ENCODE measurements at regions not wholly inside any gene's neighbourhood (a gene's known extent, or its start where the extent isn't known, plus 50 kb on each side); places are given as distances from the start of the nearest gene placed in this dataset.

DNA sequence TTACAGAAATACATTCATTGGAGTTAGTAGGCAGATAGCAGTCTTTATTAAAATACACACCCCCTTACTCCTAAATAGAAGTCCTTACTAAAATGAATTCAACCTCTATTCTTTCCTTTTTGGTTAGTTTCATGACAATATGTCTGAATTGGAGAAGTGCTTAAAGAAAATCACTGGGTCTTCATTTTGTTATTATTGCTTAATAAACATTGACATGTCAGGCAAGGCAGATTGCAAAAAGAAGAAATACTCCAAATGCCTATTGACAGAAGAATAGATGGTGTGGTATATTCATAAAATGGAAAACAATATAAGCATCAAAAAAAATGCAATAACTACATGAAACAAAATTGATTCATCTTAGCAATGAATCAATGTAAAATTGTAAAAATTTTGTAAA, 135.5 kb downstream of the TMEM26 start:
- no peak for DNase-seq

DNA sequence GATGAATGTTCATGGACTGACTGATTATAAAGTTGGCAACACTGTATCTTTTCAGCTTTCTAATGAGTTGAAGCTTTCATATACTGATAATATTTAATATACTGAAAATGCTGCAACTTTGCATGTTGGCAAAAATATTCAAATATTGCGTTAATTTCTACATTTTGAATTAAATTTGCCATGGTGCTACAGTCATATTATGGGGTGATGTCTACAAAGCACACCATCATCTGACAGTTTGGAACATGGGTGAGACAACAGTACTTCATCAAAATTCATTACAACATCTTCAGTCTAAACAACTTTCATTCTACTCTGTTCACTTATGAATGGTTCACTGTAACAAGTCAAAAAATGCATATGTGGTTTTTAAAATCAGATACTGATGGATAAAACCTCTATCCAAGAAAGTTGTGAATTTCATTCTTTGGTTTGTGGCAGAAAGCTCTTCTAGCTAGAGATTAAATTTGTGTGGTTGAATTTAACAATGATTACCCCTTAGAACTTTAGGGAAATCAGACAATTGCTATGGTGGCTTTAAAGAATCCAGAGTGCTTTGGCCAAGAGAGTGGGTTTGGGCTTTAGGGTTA, 136.4 kb downstream of the TMEM26 start:
- DNase-seq = no peak

DNA sequence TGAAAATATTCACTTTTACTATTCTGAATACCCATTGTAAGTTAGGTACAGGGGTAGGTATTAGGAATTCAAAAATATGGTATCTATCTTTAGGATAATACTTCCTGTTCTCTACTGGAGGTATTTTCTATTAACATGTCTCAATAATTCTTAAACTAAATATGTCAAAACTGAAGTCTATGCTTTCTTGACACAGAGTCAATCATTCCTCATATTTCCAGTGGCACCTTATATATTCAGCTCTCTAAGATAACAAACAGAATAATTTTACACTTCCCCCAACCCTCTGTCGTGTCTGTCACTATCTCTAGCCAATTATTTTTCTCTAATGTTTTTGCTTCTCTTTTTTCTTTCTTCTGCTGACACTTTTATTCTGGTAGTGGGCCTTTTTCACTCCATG, 138.9 kb downstream of the TMEM26 start:
- DNase-seq = no peak

DNA sequence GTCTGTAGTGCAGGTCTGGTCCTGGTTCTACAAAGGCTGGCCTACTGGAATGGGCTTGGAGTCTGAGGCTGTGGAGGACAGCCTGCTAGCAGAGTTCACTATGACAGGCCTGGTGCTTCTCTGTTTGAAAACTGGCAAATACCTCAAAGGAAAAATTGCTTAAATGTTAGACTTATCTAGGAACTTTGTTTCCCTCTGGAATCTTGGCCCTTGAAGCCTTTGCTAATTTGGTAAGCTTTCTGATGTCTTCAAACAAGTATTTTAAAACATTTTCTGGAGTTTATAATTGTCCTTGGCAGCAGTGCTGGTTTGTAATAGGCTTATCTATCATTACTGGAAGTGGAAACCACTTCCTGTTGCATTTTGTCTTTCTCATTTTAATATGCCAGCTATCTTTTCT, 139.7 kb downstream of the TMEM26 start:
- DNase-seq = no peak

DNA sequence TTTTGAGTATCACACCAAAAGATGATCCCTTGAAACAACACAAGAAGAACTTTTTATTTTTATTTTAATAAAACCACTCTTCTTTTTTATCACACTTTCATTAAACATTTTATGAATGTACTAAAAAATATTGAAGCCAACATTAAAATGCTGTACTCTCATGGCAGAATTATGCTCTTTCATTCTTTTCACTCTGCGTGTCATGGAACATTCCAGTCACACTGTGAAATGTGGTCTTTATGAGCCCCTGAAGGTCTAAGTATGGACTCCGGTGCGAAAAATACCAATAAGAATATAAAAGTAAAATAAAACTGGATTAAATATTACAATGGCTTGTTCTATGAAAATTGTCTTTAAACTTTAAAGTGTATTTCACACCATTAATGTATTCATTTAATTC, 148.4 kb downstream of the TMEM26 start:
- DNase-seq = no peak

- no peak for DNase-seq
Measured at GRCh38 chr10:61302124-61302523, 151.1 kb downstream of the TMEM26 start.

DNA sequence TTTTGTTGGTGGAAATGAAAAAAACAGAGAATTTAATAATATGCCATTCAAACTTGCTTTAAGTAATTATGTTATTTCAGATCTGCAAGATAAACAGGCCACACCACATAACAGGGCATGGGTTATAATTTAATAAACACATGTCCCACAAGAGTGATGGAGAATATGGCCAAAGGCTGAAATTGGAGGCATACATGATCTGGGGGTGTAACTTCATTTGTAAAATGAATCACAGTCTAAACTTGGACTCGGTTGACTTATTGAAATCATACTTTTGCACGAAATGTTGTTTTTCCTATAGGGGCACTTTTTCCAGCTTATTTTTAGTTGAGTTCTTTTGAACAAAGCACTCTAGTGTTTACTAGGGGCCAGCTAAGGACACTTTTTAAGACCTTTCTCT, 151.6 kb downstream of the TMEM26 start:
- DNase-seq = no peak

DNA sequence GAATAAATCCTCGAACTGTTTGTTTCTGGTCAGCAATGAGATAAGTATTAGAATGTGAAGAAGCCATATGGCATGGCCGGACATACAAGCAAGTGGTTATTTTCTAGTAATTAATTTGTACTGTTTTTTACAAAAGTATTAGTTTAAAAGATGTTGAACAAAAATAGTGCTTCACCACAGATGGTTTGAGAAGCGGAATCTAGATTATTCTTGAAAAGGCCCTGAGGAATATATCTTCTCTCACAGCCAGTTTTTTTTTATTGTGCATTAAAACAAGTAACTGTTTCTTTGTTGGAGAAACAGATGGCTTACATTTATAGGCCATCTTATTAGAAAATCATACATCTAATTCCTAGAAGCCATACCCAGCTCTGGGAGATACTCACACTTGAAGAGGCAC, 153.3 kb downstream of the TMEM26 start:
- DNase-seq = no peak

GRCh38 chr10:61299156-61299555, 154.0 kb downstream of the TMEM26 start:
- DNase-seq = no peak

- DNase-seq = no peak
Measured at GRCh38 chr10:61298194-61298593, 155.0 kb downstream of the TMEM26 start.

DNA sequence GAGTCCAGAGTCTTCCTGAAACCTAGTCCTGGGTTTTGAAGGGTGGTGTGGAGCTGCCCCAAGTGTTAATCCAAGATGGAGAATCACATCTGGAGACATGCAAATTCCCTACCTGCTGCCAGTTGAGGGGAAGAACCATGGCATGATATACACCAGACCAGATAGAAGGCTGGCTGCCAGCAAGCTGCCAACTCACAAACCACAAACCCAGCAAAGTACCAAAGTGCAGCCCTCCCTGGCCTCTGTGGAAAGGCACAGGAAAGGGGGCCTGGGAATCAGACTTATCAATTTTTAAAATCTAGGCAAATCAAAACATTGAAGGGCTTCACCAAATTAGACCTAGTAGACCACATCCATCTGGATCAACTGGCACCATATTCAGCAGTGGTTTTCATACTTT, 157.0 kb downstream of the TMEM26 start:
- no peak for DNase-seq

DNA sequence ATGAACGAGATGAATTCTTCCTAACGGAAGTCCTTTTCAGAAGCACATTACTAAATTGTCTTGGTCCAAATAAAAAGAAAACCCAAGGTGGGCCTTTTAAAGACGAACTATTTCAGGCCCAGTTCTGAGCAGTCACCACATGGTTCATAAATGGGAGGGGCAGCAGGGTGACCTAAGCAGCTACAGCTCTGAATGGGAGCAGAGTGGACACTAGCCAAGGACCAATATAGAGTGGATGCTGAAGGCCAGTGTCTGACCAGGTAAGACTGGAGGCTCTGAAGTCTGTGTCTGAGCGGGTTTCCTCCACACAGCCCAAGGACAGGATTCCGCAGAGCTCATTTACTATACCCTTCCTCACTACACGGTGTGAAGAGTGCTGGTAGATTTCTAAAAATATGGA, 159.1 kb downstream of the TMEM26 start:
- no peak for DNase-seq

DNA sequence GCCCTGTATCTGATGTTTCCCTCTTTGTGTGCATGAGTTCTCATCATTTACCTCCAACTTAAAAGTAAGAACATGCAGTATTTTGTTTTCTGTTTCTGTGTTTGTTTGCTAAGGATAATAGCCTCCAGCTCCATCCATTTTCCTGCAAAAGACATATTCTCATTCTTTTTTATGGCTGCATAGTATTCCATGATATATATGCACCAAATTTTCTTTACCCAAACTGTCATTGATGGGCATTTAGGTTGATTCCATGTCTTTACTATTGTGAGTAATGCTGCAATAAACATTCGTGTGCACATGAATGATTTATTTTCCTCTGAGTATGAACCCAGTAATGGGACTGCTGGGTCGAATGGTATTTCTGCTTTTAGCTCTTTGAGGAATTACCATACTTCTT, 163.4 kb downstream of the TMEM26 start:
- DNase-seq = no peak

DNA sequence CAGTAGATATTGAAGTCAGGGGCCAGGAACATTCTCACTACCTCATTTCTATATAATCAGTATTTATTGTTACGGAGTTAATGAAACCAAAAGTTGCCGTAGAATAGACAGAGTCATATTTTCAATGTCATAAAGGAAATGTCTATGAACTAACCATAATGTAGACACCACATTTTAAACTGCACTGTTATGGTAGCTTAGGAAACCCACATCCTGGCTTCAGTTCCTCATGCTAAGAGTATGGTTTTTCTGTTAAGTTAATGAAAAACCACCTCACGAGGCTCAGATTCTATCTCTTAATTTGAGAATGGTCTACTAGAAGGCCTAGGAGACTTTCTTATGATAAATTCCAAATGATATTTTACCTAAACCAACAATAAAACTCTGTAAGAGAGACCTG, 166.5 kb downstream of the TMEM26 start:
- no peak for DNase-seq

- DNase-seq = peak; percentile 2
Measured at GRCh38 chr10:61285749-61286148, 167.4 kb downstream of the TMEM26 start.

- peak; percentile 55 for DNase-seq
Measured at GRCh38 chr10:61284222-61284890, 168.8 kb downstream of the TMEM26 start.

DNA sequence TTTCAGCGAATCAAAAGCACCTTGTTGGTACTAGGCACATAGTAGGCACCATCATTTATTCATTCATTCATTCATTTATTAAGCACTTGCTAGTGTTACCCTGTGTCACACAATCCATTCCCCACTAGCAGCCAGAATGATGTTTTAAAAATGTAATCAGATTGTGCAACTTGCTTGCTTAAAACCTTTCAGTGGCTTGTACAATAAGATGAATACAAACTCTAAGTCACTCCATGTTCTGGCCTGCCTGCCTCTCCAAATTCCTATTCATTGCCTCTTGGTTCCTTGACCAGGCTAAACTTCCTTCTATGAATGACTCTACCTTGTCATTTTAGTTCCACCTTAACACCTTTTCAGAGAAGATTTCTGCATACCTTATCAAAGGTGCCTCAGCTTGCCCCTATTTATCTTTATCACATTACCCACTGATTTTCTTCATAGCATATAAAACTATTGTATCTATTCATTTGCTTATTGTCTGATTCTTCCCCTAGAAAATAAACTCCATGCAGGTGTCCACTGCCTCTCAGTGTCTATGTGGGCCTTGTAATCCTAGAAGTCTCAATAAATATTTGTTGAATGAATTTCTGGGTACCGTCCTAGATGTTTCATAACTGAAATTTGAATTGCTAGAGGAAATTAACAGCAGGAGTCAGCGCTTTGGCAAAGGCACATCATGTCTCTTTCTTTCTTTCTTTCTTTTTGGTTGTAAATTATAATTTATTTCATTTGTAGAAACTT, 169.5 kb downstream of the TMEM26 start:
- no peak for DNase-seq

GRCh38 chr10:61283066-61283465, 170.1 kb downstream of the TMEM26 start:
- DNase-seq = no peak

DNA sequence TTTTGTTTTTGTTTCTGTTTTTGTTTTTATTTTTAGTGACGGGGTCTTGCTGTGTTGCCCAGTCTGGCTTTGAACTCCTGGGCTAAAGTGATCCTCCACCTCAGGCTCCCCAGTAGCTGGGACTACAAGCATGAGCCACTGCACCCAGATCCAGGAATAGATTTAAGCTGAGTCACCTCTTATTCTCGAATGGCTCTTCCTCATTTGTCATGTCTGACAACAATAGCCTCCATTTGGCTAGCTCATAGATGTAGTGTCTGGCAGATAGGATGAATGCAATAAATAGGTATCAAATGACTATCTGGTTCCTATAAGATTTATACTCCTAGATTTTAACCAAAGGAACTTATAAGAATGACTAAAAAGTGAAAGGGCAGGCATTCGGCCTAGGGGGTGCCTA, 172.9 kb downstream of the TMEM26 start:
- DNase-seq = no peak

- DNase-seq = no peak
Measured at GRCh38 chr10:61279400-61279799, 173.8 kb downstream of the TMEM26 start.

DNA sequence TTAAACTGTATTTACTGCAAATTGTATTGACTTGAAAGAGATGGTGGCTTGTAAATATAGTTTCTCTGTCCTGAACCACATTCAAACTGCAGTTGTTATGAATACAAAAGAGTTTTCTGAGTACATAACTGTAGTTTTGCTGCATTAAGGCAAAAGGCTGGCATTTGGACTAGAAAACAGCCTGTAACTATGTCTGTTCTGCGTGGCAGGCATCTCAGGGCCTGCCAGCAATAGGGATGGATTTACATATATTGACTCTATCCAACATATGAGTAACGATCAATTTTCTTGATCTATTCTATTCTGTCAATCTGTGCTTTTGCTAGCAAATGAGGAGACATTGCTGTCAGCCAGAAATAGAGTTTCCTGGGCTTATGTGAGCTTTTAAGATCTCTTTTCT, 174.6 kb downstream of the TMEM26 start:
- DNase-seq = no peak

DNA sequence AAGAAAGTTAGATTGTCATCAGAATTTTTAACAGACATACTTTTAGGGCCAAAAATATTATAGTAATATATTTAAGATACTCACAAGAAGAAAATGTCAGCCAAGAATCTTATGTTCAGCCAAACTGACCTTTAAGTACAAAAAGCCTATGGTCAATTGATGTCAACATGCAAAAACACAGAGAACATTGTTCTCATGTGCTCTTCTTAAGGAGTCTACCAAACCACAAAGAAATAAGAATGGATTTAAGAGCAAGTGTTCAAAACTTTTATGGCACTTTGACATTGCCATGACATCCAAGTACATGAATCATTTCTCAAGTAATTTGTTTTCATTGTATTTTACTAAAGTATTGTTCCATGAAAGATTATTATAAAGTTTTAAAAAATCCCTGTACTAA, 180.4 kb downstream of the TMEM26 start:
- DNase-seq = no peak

DNA sequence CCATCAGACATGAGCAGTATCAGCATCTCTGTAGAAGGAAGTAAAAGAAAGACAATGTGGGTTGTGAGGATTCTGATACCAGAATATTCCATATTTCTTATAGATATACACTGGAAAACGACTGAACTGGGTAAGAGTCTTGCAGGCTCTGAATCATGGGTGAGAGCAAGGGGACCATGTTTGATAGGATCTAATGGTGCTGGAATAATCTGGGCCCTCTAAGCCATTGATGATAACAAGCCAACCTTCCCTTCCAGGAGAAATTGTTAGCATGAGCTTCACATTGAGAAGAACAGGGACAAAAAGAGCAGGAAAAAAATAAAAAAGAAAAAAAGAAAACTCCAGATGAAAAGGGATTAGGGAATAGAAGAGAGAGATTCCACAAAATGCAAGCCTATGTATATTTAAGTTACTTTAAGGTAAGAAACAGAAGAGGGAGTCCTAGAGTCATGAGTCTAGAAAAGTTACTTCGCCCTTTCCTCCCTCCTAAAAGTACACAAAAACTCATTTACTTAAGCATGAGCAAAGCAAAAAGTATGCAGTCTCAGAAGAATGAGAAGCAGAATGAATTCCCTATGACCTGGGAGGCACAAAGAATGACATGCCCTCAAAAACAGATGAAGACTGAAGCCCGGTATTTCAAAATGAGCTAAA, 181.9 kb downstream of the TMEM26 start:
- DNase-seq = no peak

DNA sequence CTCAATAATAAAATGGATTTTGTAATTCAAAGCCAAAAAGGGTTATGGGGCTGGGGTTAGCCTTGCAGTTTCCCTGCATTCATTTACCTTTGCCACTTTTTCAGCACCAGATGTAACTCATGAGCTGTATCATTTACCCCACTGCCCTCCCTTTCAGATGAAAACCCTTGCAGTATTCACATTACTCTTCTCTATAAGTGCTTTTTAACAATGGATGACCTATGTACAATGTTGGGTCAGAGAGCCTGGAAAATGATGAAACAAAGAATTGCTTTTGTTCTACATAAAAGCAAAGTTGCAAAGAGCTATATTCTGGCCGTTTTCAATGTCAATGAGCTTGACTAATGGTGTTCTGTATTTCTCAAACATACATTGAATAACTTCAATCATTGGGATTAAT, 189.7 kb downstream of the TMEM26 start:
- no peak for DNase-seq
